PFSK-1 (cell line): ENCODE measurements at regions not wholly inside any gene's neighbourhood (a gene's known extent, or its start where the extent isn't known, plus 50 kb on each side); places are given as distances from the start of the nearest gene placed in this dataset.

Experiments
- FOXP2 ChIP-seq: optimal IDR thresholded peaks from 2 replicates; pipeline ENCODE3; 2011; ENCODE audit warnings: borderline replicate concordance, control low read depth, inconsistent platforms; ENCODE audit not compliant: insufficient read depth; ENCODE audit errors: extremely low read length, extremely low read depth
- POLR2AphosphoS5 ChIP-seq: IDR thresholded peaks from 2 replicates; pipeline ENCODE4 v1.6.1; 2012; ENCODE audit warnings: low read depth, mild to moderate bottlenecking, control low read depth, low read length, moderate library complexity
- SIN3A ChIP-seq: IDR thresholded peaks from 2 replicates; pipeline ENCODE4 v1.6.1; 2012; ENCODE audit warnings: mild to moderate bottlenecking, low read length, moderate library complexity, borderline replicate concordance; ENCODE audit not compliant: insufficient read depth
- TAF1 ChIP-seq: IDR thresholded peaks from 2 replicates; pipeline ENCODE4 v1.6.1; 2012; ENCODE audit warnings: low read length, control low read depth, borderline replicate concordance; ENCODE audit not compliant: insufficient read depth
- TF ChIP-seq, protein P1 (sequence below), 2 experiments: IDR thresholded peaks; 2 replicates each; pipeline versions ENCODE4 v1.6.1 to v1.8.0; 2011 to 2012; ENCODE audit warnings: low read depth in 2 of 2, low read length in 2 of 2, control low read depth in 1 of 2, inconsistent platforms in 1 of 2, mild to moderate bottlenecking in 1 of 2, moderate library complexity in 1 of 2; ENCODE audit not compliant: insufficient read depth in 1 of 2

DNA sequence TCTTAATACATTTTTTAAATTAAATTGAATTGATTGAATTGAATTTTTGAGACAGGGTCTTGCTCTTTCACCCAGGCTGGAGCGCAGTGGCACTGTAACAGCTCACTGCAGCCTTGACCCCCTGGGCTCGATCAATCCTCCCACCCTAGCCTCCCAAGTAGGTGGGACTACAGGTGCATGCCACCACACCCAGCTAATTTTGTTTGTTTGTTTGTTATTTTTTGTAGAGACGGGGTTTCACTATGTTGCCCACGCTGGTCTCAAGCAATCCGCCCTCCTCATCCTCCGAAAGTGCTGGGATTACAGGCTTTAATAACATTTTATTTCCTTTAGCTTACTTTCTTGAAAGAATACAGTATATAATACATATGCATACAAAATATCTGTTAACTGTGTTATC is 226.9 kb downstream of the BUD13 start:
- TF ChIP-seq SIN3A (no peak), POLR2AphosphoS5 (no peak), FOXP2 (no peak), TAF1 (no peak)
- TF ChIP-seq, protein P1, sequence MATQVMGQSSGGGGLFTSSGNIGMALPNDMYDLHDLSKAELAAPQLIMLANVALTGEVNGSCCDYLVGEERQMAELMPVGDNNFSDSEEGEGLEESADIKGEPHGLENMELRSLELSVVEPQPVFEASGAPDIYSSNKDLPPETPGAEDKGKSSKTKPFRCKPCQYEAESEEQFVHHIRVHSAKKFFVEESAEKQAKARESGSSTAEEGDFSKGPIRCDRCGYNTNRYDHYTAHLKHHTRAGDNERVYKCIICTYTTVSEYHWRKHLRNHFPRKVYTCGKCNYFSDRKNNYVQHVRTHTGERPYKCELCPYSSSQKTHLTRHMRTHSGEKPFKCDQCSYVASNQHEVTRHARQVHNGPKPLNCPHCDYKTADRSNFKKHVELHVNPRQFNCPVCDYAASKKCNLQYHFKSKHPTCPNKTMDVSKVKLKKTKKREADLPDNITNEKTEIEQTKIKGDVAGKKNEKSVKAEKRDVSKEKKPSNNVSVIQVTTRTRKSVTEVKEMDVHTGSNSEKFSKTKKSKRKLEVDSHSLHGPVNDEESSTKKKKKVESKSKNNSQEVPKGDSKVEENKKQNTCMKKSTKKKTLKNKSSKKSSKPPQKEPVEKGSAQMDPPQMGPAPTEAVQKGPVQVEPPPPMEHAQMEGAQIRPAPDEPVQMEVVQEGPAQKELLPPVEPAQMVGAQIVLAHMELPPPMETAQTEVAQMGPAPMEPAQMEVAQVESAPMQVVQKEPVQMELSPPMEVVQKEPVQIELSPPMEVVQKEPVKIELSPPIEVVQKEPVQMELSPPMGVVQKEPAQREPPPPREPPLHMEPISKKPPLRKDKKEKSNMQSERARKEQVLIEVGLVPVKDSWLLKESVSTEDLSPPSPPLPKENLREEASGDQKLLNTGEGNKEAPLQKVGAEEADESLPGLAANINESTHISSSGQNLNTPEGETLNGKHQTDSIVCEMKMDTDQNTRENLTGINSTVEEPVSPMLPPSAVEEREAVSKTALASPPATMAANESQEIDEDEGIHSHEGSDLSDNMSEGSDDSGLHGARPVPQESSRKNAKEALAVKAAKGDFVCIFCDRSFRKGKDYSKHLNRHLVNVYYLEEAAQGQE (IDR thresholded peaks at IDR 0.05; ENCODE audit: insufficient read depth in 1 of 2, low read depth in 2 of 2, low read length in 2 of 2): no peak

DNA sequence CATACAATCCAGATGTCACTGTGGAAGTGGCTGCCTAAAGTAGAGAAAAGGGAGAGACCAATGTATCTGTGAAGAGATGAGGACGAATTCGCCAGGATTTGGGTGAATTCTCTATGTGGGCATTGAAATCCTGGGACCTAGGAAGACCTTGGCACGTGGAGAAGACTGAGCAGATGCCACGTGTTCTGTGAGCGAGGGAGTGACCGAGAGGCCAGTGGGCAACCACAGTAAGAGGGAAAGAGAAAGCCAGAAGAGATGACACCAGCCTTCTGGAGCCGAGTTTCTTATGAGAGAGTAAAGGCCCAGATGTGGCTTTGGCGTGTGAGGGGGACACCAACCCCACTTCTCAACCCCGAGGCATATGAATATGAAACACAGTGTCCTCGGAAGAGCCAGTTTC is 228.1 kb downstream of the BUD13 start:
- no peak for TF ChIP-seq SIN3A

DNA sequence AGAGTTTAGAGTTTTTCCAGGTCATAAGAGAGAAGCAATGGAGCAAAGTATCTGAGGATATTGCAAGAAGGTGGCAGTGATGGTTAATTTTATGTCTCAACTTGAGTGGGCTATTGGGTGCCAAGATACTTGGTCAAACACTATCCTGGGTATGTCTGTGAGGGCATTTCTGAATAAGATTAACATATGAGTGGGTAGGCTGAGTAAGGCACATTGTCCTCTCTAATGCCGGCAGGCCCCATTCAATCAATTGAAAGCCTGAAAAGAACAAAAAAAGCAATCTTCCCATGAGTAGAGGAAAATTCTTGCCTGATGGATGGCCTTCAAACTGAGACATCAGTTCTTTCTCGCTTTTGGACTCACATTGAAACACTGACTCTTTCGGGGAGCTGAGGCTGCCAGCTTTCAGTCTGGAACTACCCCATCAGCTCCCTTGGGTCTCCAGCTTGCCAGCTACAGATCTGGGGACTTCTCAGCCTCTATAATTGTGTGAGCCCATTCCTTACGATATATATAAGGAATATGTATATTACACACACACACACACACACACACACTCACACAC is 228.8 kb downstream of the BUD13 start:
- no peak for TF ChIP-seq POLR2AphosphoS5
- no peak for TF ChIP-seq SIN3A
- TF ChIP-seq, protein P1 (IDR thresholded peaks at IDR 0.05; ENCODE audit: insufficient read depth in 1 of 2, low read depth in 2 of 2, low read length in 2 of 2): no peak
- TF ChIP-seq FOXP2: no peak
- TF ChIP-seq TAF1: no peak

DNA sequence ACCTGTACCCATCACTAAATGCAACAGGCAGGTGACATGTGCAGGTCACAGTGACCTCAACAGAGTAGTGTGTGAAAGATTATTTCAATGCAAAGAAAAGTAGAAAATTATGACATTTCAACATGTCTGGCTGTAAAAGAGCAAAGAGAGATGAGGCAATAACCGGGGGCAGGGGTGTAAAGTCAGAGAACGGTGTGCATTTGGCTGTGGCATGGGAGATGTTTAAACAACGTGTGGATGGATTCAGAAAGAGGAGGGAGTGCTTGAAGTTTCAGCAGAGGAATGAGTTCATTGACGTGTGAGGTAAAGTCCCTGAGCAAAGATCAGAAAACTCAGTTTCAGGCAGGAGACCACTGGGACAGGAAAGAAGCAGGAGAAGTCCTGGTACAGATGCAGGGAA is 229.7 kb downstream of the BUD13 start:
- TF ChIP-seq SIN3A (no peak), TAF1 (no peak), POLR2AphosphoS5 (no peak), FOXP2 (no peak)
- TF ChIP-seq, protein P1 (IDR thresholded peaks at IDR 0.05; ENCODE audit: insufficient read depth in 1 of 2, low read depth in 2 of 2, low read length in 2 of 2): no peak

DNA sequence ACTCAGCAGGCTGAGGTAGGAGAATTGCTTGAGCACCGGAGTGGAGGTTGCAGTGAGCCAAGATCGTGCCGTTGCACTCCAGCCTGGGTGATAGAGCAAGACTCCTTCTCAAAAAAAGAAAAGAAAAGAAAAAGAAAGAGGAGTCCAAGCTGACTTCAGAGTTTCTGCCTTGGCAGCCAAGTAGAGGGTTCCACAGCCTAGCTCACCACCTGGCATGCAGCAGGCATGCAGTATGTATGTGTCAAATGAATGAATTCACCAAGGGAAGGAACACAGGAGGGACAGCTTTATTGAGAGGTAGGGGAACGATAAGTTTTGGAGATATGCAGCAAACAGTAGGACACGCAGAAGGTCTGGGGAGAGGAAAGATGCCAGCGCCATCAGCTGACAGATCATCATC is 230.4 kb downstream of the BUD13 start:
- TF ChIP-seq TAF1 (no peak), SIN3A (no peak), FOXP2 (no peak), POLR2AphosphoS5 (no peak)
- TF ChIP-seq, protein P1 (IDR thresholded peaks at IDR 0.05; ENCODE audit: insufficient read depth in 1 of 2, low read depth in 2 of 2, low read length in 2 of 2): no peak
